HG03342 (cell line): ENCODE measurements at regions not wholly inside any gene's neighbourhood (a gene's known extent, or its start where the extent isn't known, plus 50 kb on each side); places are given as distances from the start of the nearest gene placed in this dataset.
A peak's percentile ranks its signal among the peaks of the same experiment; 100 is the strongest.
"Not testable (repeated sequence)": the region's sequence is repeated elsewhere in the genome, so short reads cannot be mapped to it uniquely, and the experiment has no call there.

Source experiments
- ATAC-seq: cut with Tn5 transposase; IDR thresholded peaks from one replicate; pipeline ENCODE4 v1.9.1; 2021; ENCODE audit warnings: mild to moderate bottlenecking, moderate library complexity; ENCODE audit not compliant: unreplicated experiment

GRCh38 chr4:15162465-15163283, 160.4 kb downstream of the CPEB2 start:
- peak; percentile 73 for ATAC-seq

- no peak for ATAC-seq
Observed at GRCh38 chr4:15163284-15163645, 161.0 kb downstream of the CPEB2 start.

GRCh38 chr4:15164571-15164970, 162.3 kb downstream of the CPEB2 start:
- ATAC-seq: no peak

GRCh38 chr4:15167743-15168142, 165.5 kb downstream of the CPEB2 start:
- no peak for ATAC-seq

- ATAC-seq: no peak
Observed at GRCh38 chr4:15168759-15169158, 166.5 kb downstream of the CPEB2 start.

- no peak for ATAC-seq
Observed at GRCh38 chr4:15171725-15172124, 169.4 kb downstream of the CPEB2 start.

GRCh38 chr4:15173251-15173650, 171.0 kb downstream of the CPEB2 start:
- no peak for ATAC-seq

- not testable (repeated sequence) for ATAC-seq
Observed at GRCh38 chr4:15174168-15174567, 171.9 kb downstream of the CPEB2 start.

- ATAC-seq: not testable (repeated sequence)
Observed at GRCh38 chr4:15179842-15180241, 177.6 kb downstream of the CPEB2 start.

GRCh38 chr4:15182600-15183220, 180.4 kb downstream of the CPEB2 start:
- ATAC-seq: peak; percentile 87

GRCh38 chr4:15186149-15186548, 183.9 kb downstream of the CPEB2 start:
- ATAC-seq: no peak

GRCh38 chr4:15186806-15187205, 184.5 kb downstream of the CPEB2 start:
- ATAC-seq: no peak

GRCh38 chr4:15188605-15189539, 186.6 kb downstream of the CPEB2 start:
- ATAC-seq: peak; percentile 81

- no peak for ATAC-seq
Observed at GRCh38 chr4:15194520-15194919, 192.2 kb downstream of the CPEB2 start.

- ATAC-seq: no peak
Observed at GRCh38 chr4:15197005-15197404, 194.7 kb downstream of the CPEB2 start.

- ATAC-seq: no peak
Observed at GRCh38 chr4:15198070-15198727, 195.9 kb downstream of the CPEB2 start.

GRCh38 chr4:15201782-15202181, 199.5 kb downstream of the CPEB2 start:
- no peak for ATAC-seq

GRCh38 chr4:15202481-15202880, 200.2 kb downstream of the CPEB2 start:
- ATAC-seq: no peak

- ATAC-seq: not testable (repeated sequence)
Observed at GRCh38 chr4:15206526-15206925, 204.2 kb downstream of the CPEB2 start.

- ATAC-seq: no peak
Observed at GRCh38 chr4:15213302-15213970, 211.2 kb downstream of the CPEB2 start.
